ELF-1 (cell line): ENCODE measurements at regions not wholly inside any gene's neighbourhood (a gene's known extent, or its start where the extent isn't known, plus 50 kb on each side); places are given as distances from the start of the nearest gene placed in this dataset.

Experiments
- DNase-seq: peaks from one replicate; pipeline ENCODE4 v3.0.0-alpha.2; 2016; ENCODE audit warnings: low read depth, low spot score

- DNase-seq = no peak
These were observed 456.3 kb downstream of the MAFB start for GRCh38 chr20:40232756-40233155.

GRCh38 chr20:40232273-40232672, 456.8 kb downstream of the MAFB start:
- no peak for DNase-seq

GRCh38 chr20:40230486-40230885, 458.6 kb downstream of the MAFB start:
- no peak for DNase-seq

GRCh38 chr20:40225596-40225995, 463.4 kb downstream of the MAFB start:
- no peak for DNase-seq

- peak; percentile 7 for DNase-seq
These were observed 465.2 kb downstream of the MAFB start for GRCh38 chr20:40223810-40224209.

- no peak for DNase-seq
These were observed 470.1 kb downstream of the MAFB start for GRCh38 chr20:40218971-40219370.

- DNase-seq = peak; percentile 62
These were observed 470.6 kb downstream of the MAFB start for GRCh38 chr20:40218316-40218969.

GRCh38 chr20:40207655-40208054, 481.4 kb downstream of the MAFB start:
- DNase-seq = no peak

- DNase-seq = no peak
These were observed 483.1 kb downstream of the MAFB start for GRCh38 chr20:40205971-40206370.

GRCh38 chr20:40203032-40203431, 486.0 kb downstream of the MAFB start:
- DNase-seq = no peak

- no peak for DNase-seq
These were observed 491.3 kb downstream of the MAFB start for GRCh38 chr20:40197691-40198090.

- DNase-seq = no peak
These were observed 492.1 kb downstream of the MAFB start for GRCh38 chr20:40196846-40197436.

- DNase-seq = no peak
These were observed 493.3 kb downstream of the MAFB start for GRCh38 chr20:40195742-40196141.

GRCh38 chr20:40192529-40192928, 496.5 kb downstream of the MAFB start:
- no peak for DNase-seq

GRCh38 chr20:40192081-40192480, 497.0 kb downstream of the MAFB start:
- DNase-seq = no peak

GRCh38 chr20:40191573-40191972, 497.5 kb downstream of the MAFB start:
- no peak for DNase-seq

GRCh38 chr20:40189621-40190020, 499.4 kb downstream of the MAFB start:
- no peak for DNase-seq

GRCh38 chr20:40188319-40188718, 500.7 kb downstream of the MAFB start:
- DNase-seq = no peak

GRCh38 chr20:40186826-40187225, 502.2 kb downstream of the MAFB start:
- no peak for DNase-seq

- DNase-seq = no peak
These were observed 507.4 kb downstream of the MAFB start for GRCh38 chr20:40181676-40182075.

- DNase-seq = no peak
These were observed 512.8 kb downstream of the MAFB start for GRCh38 chr20:40176098-40176841.

GRCh38 chr20:40175296-40175695, 513.7 kb downstream of the MAFB start:
- no peak for DNase-seq

- DNase-seq = peak; percentile 4
These were observed 515.2 kb downstream of the MAFB start for GRCh38 chr20:40173872-40174271.
